ENCODE measurements at regions not wholly inside any gene's neighbourhood (a gene's known extent, or its start where the extent isn't known, plus 50 kb on each side); places are given as distances from the start of the nearest gene placed in this dataset.

DNA sequence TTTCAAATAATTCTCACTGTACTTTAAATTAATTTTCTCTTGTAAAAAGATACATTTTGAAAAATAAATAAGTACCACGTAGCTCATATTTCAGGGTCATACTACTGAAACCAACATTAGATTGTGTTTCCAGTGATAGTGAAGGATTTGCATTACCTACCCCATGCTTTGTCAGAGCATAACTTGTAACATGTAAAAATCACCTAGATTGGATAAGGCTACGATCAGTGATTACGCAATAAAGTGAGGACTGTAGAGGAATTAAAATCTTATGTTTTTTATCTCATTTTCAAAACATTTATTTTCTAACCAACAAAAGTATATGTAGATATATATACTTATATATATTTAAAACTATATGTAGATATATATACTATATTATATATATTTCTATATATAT lies 89.4 kb upstream of the VRK2 start:
- TF ChIP-seq, protein P1, sequence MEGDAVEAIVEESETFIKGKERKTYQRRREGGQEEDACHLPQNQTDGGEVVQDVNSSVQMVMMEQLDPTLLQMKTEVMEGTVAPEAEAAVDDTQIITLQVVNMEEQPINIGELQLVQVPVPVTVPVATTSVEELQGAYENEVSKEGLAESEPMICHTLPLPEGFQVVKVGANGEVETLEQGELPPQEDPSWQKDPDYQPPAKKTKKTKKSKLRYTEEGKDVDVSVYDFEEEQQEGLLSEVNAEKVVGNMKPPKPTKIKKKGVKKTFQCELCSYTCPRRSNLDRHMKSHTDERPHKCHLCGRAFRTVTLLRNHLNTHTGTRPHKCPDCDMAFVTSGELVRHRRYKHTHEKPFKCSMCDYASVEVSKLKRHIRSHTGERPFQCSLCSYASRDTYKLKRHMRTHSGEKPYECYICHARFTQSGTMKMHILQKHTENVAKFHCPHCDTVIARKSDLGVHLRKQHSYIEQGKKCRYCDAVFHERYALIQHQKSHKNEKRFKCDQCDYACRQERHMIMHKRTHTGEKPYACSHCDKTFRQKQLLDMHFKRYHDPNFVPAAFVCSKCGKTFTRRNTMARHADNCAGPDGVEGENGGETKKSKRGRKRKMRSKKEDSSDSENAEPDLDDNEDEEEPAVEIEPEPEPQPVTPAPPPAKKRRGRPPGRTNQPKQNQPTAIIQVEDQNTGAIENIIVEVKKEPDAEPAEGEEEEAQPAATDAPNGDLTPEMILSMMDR (IDR thresholded peaks at IDR 0.05) = no peak
- TF ChIP-seq POLR2AphosphoS5 (IDR thresholded peaks at IDR 0.05) (no peak), POLR2A (IDR thresholded peaks at IDR 0.05) (no peak), EP300 (IDR thresholded peaks at IDR 0.05) (no peak)
